GM19395 (cell line): ENCODE measurements at regions not wholly inside any gene's neighbourhood (a gene's known extent, or its start where the extent isn't known, plus 50 kb on each side); places are given as distances from the start of the nearest gene placed in this dataset.
"Not testable (repeated sequence)": the region's sequence is repeated elsewhere in the genome, so short reads cannot be mapped to it uniquely, and the experiment has no call there.

Experiments used
- ATAC-seq: cut with Tn5 transposase; IDR thresholded peaks from one replicate; pipeline ENCODE4 v1.9.1; 2021; ENCODE audit warnings: mild to moderate bottlenecking, moderate library complexity; ENCODE audit not compliant: unreplicated experiment

DNA sequence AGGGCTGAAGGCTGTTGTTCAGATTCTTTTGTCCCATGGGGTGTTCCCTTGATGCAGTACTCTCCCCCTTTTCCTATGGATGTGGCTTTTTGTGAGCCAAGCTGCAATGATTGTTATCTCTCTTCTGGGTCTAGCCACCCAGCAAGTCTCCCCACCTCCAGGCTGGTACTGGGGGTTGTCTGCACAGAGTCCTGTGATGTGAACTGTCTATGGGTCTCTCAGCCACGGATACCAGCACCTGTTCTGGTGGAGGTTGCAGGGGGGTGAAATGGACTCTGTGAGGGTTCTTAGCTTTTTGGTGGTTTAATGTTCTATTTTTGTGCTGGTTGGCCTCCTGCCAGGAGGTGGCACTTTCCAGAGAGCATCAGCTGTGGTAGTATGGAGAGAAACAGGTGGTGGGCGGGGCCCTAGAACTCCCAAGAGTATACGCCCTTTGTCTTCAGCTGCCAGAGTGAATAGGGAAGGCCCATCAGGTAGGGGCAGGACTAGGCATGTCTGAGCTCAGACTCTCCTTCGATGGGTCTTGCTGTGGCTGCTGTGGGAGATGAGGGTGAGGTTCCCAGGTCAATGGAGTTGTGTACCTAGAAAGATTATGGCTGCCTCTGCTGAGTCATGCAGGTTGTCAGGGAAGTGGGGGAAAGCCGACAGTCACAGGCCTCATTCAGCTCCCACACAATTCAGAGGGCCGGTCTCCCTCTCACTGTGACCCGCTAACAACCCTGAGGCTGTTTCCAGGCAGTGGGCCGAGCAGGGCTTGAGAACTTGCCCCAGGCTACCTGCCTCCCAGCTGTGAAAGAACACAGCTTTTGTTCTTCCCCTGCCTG is 87.4 kb downstream of the DLEU7 start:
- ATAC-seq, result not testable (repeated sequence)

DNA sequence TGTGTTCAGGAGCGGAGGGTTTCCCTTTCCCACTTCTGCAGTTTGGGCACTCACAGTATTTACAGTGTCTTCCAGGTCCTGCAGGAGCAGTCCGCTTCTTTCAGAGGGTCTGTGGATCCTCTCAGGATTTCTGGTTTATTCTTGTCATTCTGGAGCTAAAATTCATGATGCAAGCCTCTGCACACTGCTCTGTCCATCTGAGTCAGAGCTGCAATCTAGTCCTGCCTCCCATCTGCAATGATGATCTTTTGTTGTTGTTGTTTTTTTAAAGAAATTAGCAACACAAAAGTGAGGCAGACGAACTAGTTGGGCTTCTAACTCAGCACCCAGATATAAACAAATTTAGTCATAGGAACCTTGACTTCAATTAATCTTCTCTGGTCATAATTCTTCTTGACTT is 86.5 kb downstream of the DLEU7 start:
- no peak for ATAC-seq

DNA sequence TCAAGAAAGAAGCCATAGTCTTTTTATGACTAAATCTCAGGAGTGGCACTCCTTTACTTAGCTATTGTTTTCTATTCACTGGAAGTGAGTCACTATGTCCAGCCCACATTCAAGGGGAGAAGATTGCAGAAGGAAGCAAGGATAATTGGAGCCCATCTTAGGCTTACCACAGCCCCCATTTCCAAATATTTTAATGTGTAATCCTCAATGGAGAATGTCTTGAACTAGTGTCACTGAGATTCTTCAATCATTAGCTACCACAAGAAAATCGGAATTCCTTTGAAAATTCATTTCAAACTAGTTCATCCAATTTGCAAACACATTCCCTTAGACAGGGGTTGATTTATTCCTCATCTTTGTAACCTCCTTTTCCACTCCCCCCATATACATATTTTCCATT is 84.7 kb downstream of the DLEU7 start:
- no peak for ATAC-seq

DNA sequence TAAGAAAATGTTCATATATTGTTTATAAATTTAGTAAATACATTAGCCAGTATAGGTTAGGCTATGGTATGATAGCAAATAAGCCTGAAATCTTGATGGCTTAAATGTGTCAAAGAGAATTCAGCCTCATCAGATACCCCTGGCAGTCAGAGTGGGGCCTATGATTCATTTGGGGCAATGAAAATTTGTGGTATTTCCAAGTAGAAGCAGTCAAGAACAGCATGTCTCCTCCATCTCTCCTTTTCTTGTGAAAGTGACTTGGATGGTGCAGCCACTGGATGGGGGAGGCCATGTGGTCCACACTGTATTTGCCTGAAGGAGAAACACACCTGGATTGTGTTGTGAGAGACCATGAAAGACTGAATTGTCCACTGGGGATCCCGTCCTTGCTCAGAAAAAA is 82.7 kb downstream of the DLEU7 start:
- no peak for ATAC-seq

DNA sequence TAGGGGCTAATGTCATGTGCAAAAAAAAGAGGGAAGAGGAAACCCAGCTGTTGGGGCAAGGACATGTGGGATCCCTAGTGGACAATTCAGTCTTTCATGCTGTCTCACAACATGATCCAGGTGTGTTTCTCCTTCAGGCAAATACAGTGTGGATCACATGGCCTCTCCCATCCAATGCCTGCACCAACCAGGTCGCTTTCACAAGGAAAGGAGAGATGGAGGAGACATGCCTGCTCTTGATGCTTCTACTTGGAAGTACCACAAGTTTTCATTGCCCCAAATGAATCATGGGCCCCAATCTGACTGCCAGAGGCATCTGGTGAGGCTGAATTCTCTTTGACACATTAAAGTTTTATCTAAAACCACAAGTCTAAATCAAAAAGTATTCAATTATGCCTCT is 82.1 kb downstream of the DLEU7 start:
- ATAC-seq, result no peak

DNA sequence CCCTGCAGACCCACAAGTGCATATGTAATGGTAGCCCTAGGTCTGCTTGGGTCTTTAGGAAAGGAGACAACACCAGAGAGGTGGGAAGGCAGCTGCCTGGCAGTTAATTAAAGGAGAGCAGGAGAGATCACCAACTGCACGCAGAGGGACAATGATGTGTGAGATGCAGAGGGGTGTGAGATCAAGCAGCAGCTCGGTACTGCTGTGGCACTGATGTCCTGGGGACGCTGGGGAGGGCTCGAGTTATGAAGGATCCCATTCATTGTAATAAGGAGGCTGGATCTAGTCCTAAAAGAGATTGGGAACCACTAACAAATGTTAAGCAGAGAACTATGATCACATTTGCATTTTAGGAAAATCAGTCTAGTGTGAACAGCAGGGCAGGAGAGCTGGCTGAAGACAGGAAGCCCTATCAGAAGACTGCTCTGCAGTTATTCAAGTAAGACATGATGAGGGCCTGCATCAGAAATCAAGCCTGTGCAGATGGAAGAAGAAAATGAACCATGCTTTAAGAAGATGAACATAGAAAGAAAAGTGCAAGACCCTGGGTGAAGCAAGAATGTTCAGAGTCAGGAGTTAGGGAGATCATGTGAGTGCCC is 80.4 kb downstream of the DLEU7 start:
- ATAC-seq, result no peak

DNA sequence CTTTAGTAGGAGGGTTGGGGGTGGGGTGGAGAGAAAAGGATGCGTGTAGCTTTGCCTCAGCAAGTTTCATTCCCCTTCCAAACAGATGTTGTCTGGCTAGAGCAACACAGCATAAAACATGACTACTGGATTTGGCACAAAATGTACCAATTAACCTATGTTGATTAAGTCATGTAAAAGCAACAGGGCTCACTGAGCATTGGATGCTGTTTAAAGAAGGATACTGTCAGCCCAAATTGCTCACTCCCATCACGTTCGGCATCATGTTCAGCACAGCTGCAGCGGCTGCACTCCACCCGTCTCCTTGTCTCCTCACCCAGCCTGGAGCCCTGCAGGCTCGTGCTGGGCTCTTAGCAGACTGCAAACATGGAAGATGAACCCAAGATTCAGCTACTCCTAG is 77.5 kb downstream of the DLEU7 start:
- ATAC-seq, result no peak

DNA sequence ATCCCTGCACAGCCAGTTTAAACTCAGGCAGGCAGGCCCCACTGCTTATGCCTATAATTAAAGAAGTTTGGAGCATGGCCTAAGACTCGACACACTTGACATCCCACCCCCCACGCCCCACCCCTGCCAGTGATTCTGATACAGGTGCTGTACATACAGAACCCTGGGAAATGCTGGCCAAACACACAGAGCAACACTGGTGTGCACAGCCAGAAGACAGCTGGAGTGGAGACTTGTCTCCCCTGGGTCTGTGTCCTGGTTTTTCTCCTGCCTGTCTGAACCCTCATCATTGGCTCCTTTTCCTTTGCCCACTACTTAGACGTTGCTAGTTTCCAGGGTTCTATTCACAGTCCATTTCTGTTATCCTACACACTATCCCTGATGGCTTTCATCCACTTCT is 76.8 kb downstream of the DLEU7 start:
- no peak for ATAC-seq

DNA sequence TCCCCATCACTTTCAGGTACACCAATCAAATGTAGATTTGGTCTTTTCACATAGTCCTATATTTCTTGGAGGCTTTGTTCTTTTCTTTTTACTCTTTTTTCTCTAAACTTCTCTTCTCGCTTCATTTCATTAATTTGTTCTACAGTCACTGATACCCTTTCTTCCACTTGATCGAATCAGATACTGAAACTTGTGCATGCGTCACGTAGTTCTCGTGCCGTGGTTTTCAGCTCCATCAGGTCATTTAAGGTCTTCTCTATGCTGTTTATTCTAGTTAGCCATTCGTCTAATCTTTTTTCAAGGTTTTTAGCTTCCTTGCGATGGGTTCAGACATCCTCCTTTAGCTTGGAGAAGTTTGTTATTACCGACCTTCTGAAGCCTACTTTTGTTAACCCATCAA is 70.6 kb downstream of the DLEU7 start:
- not testable (repeated sequence) for ATAC-seq
